ENCODE measurements at regions not wholly inside any gene's neighbourhood (a gene's known extent, or its start where the extent isn't known, plus 50 kb on each side); places are given as distances from the start of the nearest gene placed in this dataset.

GRCh38 chr13:68199271-68199670 is 969.1 kb upstream of the PCDH9 start:
- TF ChIP-seq CTCF (IDR thresholded peaks at IDR 0.05; ENCODE audit: insufficient read depth, low read length, poor library complexity, severe bottlenecking) (no peak), EZH2phosphoT487 (conservative IDR thresholded peaks at IDR 0.05; ENCODE audit: low read length) (no peak)
